HG03575 (cell line): ENCODE measurements at regions not wholly inside any gene's neighbourhood (a gene's known extent, or its start where the extent isn't known, plus 50 kb on each side); places are given as distances from the start of the nearest gene placed in this dataset.

ENCODE experiments used
- ATAC-seq: cut with Tn5 transposase; IDR thresholded peaks from one replicate; pipeline ENCODE4 v1.9.1; 2021; ENCODE audit not compliant: unreplicated experiment, insufficient number of reproducible peaks, low FRiP score; ENCODE audit errors: extremely low read depth

GRCh38 chr13:62696490-62696889 is 1280.8 kb upstream of the PCDH20 start:
- no peak for ATAC-seq

DNA sequence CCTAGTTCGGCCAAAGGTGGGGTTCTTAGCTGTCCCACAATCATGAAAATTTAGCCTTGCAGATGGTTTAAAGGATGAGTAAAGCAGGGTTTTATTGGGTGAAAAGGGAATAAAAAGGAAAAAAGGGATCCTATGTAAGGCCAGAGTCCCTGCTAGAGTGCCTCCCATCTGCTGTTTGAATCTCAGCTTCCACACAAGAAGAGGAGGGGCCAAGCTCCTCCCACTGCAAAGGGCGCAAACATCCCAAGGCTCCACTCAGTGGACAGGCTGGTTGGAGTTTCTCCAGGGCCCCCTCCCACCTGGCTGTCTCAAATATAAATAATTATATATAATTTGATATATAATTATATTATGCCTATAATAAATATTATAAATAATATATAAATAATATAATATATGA is 1272.1 kb upstream of the PCDH20 start:
- no peak for ATAC-seq

GRCh38 chr13:62684359-62684758 is 1268.7 kb upstream of the PCDH20 start:
- ATAC-seq: no peak

DNA sequence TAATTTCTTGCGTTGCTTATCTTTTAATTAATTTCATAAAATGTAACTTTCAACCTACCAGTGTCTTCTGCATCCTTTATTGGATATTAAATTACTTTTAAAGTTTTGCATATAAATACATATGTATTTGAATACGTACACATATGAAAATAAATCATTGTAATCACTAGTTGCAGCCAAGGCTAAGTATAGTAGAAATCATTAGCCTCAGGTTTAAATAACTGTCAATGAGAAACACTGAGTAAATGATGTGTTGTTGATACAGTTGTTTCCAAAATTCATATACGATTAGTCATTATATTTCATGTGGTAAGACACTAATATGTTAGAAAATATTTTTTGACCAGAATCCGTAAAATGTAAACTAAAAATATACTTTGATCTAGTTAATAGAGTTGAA is 1267.1 kb upstream of the PCDH20 start:
- ATAC-seq: no peak

DNA sequence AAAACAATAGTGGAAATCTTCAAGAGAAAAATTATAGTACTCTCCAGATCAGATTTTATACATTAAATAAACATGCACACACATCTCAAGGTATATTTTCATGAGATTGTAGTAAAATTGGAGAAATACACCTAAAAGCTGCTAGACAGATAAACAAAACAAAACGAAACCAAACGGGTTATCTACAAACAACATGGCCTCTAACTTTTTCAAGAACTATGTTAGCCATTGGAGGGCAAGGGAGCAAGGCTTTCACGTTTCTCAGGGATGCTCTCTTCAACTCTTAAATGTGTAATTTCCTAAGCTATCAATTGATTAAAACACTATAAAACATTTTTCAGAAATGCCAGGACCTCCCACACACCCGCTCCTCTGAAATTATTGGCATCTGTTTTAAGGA is 1262.4 kb upstream of the PCDH20 start:
- ATAC-seq: no peak

DNA sequence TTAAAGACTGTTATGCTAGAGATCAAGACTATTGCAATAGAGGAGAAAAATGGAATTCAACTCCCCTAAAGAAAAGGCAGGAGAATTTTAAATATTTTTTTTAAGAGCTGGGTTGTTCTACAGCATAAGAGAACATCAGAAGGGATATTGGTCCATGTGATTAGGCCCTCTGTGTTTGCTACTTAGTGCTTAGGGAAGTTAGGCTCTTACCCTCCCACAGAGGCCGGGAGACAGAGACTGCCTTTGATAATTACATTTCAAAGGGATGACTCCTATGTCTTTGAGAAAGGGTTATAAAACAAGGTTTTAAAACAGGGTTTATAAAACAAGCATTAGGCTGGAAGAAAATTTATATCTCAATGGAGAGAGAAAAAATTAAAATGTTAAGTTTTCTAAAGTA is 1248.1 kb upstream of the PCDH20 start:
- ATAC-seq: no peak

GRCh38 chr13:62659365-62659764 is 1243.7 kb upstream of the PCDH20 start:
- no peak for ATAC-seq

- no peak for ATAC-seq
These were observed 1237.7 kb upstream of the PCDH20 start for GRCh38 chr13:62653371-62653770.

DNA sequence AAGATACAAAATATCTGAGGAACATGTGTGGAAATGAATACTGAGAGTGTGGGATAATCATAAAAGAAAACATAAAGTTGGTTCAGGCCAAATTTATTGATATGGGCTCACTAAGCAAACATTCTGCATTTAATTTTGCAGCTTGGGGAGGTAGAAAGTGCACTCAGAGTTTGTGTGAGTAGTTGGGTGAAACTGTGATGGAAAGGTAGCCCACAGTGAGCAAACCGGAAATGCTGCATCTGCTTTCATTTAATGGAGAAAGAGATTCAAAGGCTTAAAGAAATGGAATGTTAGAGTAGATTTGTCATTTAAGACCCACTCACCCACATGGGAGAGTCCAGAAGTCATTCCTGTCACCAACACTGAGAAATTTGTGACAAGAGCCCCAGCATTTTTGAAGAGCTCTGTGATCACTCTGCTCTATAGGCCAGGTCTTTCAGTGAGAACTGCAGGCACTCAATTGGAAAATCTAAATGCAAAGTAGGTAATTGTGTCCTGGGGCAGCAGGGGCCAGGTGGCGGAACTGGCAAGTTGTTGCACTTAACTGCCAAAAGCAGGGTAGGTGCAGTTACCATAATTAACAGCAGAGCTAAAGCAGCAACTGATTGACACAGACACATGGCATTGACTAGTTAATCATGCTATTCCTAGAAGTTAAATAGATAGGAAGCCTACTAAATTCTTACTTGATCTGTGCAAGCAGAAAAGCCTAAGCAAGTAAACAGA is 1228.3 kb upstream of the PCDH20 start:
- ATAC-seq: no peak

GRCh38 chr13:62643007-62643483 is 1227.4 kb upstream of the PCDH20 start:
- no peak for ATAC-seq

GRCh38 chr13:62635161-62635560 is 1219.5 kb upstream of the PCDH20 start:
- ATAC-seq: no peak

DNA sequence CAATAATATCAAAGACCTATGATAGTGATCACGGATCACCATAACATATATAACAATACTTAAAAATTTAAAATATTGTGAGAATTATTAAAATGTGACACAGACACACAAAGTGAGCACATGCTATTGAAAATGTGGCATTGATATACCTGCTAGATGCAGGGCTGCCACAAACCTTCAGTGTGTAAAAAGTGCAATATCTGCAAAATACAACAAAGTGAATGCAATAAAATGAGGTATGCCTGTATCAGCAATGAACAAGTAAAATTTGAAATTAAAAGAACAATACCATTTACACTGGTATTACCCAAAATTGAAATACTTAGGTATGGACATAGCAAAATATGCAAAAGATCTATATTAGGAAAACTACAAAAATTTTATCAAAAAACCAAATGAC is 1217.8 kb upstream of the PCDH20 start:
- ATAC-seq: no peak

GRCh38 chr13:62631619-62632018 is 1216.0 kb upstream of the PCDH20 start:
- no peak for ATAC-seq

GRCh38 chr13:62631124-62631523 is 1215.5 kb upstream of the PCDH20 start:
- ATAC-seq: no peak

DNA sequence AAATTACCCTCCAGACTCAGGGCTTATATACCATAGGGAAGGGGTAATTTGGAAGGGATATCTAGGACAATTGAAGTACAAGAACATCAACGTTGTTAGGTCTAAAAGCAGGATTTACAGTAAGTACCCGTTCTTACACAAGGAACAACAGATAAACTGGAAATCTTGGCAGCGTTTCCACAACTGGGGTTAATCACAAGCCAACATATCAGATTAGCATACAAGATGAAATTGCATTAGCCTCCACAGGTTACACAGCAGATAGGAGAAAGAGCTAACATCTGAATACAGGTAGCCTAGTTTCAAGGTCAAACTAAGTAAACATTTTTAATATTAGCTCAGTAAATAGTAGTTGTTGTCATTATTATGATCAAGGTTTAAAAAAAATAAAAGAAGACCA is 1214.0 kb upstream of the PCDH20 start:
- ATAC-seq: no peak

DNA sequence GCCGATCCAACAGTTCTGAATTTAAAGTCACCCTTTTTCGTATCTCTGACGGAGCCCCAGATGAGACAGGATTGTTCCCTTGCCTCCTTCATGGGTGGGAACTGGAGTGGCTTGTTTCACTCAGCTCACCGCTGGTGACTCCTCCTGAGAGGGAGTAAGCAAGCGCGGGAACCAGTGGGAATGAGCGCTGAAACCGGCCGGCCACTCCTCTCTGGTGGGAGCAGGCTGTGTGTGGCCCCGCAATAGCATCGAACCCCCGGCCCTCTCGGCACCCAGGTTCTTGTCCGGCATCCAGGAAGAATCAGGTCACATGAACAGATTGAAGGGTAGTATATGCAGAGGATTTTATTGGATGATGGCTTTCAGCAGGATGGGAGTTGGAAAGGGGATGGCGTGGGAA is 1211.6 kb upstream of the PCDH20 start:
- ATAC-seq: no peak

DNA sequence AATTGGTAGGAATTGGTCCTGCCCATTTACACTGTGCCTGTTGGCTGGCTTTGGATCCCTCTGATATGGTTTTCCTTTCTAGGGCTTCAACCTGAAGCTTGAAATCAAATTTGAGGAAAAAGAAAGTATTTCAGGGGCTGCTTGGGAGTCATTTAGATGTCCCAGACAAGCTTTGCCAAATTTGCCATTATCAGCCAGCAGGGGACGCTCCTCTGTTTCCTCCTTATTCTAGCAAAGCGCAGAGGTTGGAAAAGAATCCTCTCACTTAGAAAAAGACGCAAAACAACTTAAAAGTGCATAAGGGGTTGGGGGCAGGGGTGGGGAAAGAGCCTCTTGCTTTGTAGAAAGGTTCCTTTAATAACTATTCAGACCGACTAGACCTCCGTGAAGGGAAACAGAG is 1211.1 kb upstream of the PCDH20 start:
- ATAC-seq: no peak

- ATAC-seq: no peak
These were observed 1209.7 kb upstream of the PCDH20 start for GRCh38 chr13:62625214-62625881.

GRCh38 chr13:62613819-62614218 is 1198.2 kb upstream of the PCDH20 start:
- ATAC-seq: no peak

GRCh38 chr13:62611343-62611742 is 1195.7 kb upstream of the PCDH20 start:
- no peak for ATAC-seq

DNA sequence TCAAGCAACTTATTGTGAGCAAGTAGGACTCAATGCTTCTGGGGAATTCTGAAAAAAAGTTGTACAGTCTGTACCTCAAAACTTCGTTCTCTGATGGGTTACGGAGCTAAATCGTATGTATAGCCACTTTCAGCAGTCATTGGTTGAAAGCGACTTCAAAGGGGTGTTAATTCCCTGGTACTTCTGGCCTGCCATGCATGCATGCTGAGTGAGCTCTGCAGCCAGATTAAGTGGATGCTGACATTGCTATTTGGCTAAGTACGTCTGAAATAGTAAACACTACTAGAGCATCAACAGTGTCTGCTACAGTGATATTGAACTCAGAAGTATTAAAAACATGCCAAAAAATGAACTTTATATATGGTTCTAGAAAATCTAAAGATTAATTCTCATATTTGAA is 1183.1 kb upstream of the PCDH20 start:
- no peak for ATAC-seq
